NOMO-1 treated with DMSO at 0.1 percent for 48 hours (cell line): ENCODE measurements at regions not wholly inside any gene's neighbourhood (a gene's known extent, or its start where the extent isn't known, plus 50 kb on each side); places are given as distances from the start of the nearest gene placed in this dataset.
"Not testable (repeated sequence)": the region's sequence is repeated elsewhere in the genome, so short reads cannot be mapped to it uniquely, and the experiment has no call there.

ENCODE experiments used
- DNase-seq: peaks from one replicate; lab custom pipeline; 2025; ENCODE audit not compliant: unreplicated experiment; lab: John Stamatoyannopoulos, UW

DNA sequence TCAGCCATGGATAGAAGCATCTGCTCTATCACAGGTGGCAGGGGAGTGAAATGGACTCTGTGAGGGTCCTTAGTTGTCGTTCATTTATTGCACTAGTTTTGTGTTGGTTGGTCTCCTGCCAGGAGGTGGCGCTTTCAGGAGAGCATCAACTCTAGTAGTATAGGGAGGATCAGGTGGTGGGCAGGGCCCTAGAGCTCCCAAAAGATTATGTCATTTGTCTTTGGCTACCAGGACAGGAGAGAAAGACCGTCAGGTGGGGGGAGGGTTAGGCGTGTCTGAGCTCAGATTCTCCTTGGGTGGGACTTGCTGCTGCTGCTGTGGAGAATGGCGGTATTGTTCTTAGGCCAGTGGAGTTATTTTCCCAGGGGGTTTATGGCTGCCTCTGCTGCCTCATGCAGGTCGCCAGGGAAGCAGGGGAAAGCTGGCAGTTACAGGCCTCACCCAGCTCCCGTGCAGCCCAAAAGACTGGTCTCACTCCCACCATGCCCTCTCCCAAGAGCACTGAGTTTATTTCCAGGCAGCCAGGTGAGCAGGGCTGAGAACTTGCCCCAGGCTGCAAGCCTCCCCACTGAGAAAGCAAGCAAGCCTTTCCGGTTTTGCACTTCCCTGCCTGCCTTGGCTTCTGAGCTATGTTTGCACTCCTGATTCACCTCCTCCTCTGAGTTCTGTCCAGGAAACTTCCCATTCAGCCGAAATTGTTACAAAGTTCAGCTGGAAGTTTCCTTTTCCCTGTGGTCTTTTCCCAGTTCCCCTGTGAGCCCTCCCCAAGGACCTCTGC, 317.3 kb downstream of the TAF11L14 start:
- no peak for DNase-seq

DNA sequence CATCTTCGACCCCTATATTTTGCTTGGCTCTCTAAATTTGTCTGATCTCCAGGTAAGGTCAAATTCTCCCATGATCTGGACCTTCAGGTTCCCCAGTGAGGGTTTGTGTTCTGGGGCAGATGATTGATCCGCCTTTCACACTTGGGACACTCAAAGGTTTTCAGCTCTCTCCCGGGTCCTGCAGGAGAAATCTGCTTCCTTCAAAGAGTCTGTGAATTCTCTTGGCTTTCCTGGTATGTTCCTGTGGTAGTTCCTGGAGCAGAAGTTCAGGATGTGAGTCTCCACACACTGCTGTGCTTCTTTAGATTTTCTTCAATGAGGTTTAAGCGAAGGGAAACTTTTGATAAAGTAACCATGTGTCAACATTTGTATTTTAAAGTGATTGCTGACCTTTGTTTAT, 318.0 kb downstream of the TAF11L14 start:
- DNase-seq: no peak

DNA sequence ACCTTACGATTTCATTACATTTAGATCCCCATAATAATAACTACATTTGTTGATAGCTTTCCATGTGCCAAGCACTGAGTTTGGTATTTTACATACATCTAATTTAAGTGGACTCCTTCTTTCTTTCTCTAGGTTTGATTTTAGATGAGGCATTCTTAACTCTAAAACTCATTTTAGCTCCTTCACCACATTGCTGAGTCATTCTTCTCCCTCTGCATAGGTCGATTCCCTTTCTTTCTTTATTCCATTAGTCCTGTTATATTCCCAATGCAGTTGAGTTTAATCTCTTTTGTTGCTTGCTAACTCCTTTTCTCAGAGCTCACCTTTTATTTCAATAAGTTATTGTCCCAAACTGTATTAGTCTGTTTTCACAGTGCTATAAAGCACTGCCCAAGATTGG, 329.8 kb downstream of the TAF11L14 start:
- DNase-seq: no peak

DNA sequence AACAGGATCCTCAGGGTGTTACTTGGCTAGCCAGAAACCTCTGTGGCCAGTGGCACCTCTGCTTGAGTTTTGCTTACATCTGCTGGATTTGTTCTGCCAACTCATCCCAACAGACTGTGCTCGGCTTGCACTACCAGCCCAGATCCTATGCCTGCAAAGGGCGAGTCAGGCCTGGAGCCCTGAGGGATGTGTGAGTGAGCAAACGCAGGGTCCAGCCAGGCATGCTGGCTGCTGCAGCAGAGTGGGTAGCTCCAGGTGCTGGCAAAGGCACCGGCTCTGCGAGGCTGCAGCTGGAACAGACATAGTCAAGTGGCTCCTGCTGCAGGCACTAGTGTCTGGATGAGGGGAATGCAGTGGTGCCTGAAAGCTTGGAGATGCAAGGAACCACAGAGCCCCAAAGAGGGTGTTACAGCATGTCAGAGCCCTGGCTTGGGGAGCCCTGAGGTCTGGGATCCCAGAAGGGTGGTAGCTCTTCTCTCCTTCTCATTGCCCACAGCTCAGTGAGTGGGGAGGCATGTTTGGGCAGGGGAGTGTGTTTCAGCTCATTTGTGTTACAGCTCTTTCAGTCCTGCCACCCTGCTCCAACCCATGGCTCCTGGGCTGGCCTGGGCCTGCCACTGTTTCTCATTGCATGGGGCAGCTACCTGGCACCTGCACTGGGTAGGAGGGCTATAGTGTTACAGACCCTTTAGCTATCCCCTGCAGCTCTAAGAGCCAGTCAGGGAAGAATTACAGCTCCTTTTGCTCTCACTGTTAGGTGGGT, 332.6 kb downstream of the TAF11L14 start:
- DNase-seq: no peak

DNA sequence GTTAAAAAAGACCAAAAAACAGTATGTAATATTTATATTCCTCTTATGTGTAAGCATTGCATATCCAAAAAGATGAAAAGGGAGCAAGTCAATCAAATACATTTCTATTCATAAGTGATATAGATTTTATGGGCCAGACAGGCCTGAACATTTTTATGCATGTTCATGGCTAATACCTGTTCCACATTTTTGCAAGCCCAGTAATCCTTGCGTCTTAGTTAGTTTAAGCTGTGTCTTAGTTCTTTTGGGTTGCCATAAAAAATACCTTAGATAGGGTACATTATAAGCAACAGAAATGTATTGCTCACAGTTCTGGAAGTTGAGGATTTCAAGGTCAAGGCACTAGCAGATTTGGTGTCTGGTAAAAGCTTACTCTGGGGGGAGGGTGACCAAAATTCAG, 342.1 kb downstream of the TAF11L14 start:
- no peak for DNase-seq

DNA sequence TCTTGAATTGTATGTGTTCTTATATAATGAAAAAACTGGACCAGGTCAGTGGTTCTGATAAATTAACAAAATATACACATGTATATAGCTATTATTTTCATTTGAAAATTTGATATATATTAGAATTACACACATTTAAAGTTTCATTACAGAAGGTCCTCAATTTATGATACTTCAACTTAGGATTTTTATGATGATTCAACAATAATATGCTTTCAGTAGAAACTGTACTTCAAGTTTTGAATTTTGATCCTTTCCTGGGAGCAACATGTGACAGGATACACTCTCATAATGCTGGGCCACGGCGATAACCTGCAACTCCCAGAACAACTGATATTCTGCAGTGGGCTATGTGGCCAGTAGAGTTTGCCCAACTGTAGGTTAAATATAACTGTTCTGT, 344.7 kb downstream of the TAF11L14 start:
- no peak for DNase-seq

DNA sequence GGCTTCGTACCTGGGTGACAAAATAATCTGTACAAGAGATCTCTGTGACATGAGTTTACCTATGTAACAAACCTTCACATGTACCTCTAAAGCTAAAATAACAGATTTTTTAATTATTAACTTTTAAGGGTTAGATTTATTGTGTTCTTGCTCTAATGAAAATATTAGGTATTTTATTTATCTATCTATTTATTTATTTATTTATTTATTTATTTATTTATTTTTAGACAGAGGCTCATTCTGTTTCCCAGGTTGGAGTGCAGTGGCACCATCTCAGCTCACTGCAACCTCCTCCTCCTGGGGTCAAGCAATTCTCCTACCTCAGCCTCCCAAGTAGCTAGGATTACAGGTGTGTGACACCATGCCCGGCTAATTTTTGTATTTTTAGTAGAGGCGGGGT, 348.4 kb downstream of the TAF11L14 start:
- DNase-seq: not testable (repeated sequence)

DNA sequence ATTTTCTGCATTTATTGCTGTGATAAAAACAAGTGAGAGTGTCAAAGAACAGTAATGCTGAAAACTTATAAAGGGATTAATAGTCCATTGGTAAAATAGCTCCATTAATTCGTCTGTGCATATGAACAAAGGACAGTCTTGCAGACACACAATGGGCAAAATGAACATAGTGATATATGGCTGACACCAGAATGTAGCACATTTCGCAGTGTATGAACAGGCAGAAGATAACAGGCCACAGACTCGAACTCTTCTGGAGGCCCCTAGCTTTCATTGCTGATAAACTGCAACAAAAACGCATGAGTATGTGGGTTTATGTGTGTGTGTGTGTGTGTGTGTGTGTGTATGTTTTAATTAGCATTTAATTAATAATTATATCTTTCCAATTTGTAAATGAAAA, 354.8 kb downstream of the TAF11L14 start:
- no peak for DNase-seq

DNA sequence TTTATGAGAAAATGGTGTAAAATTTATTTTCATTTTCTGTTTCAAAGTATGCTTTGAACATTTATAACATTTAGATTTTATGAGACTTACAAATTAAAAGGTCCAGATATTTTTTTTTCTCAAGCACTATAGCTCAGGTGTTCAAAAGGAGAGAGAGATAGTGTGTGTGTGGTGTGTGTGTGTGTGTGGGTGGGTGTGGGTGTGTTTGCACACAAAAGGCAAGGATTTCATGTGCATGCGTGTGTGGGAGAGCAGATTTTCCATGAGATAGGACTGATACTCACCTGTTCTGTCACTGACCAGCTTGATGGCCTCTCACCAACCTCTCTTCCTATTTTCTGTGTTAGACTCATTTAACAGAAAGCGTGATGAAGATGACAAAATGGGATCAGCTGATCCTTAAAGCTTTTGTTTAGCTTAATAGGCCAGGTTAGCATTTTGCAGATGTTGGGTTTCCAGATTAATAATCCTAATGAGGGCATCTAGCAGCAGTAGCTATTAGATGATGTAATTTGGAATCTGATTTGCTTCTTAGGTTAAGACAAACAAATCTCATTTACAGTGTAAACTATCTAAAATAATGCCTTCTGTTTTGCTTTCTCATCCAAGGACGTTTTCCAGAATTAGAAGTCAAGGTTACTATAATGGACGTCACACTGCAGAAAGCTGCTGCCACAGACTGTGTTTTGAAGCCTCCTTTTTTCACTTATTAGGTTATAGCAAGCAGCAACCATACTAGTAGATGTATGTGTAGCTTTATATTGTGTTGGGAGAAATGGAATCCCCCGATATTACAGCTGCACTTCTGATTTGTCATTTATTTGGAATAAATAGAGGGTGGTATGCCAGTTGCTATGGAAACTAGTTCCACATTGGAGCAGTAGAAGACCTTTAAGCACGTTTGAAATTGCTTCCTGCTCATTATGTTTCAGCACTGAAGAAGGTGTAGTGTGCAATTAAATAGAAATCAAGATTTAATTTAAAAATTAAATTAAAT, 355.6 kb downstream of the TAF11L14 start:
- DNase-seq: no peak

DNA sequence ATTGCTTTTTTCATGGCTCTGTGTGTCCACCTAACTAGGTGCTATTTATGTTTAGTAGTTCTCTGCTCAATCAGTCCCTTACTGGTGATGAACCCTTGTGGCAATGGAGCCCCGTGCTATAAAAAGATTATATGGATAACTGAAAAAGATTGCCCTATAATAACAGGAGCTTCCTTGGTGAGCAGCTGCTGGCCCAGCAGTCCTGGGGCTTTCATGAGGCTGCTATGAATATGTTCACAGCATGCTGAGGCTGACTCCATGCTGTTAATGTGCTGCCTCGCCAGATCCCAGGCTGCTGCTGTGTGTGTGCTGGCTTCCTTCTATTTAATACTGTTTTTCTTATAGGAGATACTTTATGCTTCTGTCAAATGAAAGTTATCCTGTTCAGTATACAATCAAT, 357.5 kb downstream of the TAF11L14 start:
- DNase-seq: no peak

DNA sequence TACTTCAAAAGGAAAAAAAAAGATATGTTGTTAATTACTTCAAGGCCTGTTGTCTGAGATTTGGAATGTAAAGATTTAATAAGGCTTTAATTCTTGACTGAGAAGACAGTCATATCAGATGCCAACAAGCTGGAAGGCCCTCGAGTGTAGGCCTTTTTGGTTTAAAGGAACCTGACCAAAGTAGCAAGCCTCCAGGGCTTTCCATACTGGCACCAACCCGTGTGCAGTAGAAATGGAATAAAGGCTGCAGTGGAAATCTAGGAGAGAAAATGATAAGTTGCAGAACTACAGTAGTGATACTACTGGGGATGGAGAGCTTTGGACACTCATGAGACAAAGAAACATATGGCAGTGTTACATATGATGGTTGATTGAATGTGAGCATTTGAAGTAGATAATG, 358.0 kb downstream of the TAF11L14 start:
- DNase-seq: no peak

DNA sequence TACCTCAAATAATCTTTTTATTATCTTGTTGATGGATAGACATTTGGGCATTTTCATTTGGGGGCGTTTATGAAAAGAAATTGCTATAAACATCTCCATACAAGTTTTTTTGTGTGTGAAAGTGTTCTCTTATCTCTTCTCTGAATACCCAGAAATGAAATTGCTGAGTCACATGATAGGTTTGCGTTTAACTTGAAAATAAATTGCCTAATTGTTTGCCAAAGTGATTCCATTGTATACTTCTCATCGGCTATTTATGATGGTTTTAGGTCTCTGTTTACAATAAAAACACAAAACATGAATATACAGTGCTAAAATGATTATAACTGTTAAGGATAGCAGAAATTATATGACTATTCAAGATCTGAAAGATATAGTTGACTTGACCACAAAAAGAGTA, 361.7 kb downstream of the TAF11L14 start:
- DNase-seq: no peak

DNA sequence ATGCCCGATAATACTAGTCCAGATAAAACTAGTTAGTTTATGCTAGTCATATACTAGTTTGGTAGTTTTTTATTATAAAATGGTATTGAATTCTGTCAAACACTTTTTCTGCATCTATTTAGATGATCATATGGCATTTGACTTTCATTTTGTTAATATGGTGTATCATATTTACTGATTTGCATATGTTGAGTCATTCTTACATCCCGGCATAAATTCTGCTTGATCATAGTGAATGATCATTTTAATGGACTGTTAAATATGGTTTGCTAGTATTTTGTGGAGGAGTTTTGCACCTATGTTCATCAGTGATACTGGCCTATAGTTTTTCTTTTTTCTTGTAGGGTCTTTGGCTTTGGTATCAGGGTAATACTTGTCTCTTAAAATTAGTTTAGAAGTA, 365.6 kb downstream of the TAF11L14 start:
- DNase-seq: no peak

DNA sequence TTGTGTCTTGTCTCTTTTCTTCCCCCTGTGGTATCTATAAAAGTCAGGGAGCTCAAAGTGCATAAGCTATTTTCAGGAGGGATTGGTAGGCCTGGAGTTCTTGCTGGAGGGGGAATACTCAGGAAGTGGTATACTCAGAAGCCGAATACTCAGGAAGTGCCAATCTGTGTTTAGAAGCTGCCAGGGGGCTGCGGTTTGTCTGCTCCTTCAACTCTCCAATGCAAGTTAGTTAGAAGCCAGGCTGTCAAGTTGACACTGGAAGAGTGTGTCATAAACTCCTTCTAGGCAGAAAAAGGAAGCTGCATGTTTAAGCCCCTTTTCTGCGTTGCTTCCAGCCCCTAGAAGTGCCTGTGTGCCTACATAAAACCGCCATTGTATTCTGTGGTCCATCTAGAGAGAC, 366.5 kb downstream of the TAF11L14 start:
- peak; percentile 16 for DNase-seq

DNA sequence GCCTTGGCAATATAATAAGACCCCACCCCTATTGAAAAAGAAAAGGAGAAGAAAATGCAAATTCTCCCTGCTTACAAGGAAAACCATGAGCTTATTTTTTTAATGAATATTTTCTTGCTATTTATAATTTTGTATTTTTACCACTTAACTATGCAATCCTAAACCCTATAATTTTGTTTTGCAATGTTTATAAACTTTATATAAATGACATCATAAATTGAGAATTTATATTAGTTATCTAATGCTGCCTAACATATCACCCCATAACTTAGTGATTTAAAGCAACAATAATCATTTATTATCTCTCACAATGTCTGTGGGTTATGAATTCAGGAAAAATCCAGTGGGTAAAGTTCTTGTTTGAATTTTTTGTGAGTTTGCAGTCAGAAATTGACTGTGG, 369.1 kb downstream of the TAF11L14 start:
- DNase-seq: no peak

DNA sequence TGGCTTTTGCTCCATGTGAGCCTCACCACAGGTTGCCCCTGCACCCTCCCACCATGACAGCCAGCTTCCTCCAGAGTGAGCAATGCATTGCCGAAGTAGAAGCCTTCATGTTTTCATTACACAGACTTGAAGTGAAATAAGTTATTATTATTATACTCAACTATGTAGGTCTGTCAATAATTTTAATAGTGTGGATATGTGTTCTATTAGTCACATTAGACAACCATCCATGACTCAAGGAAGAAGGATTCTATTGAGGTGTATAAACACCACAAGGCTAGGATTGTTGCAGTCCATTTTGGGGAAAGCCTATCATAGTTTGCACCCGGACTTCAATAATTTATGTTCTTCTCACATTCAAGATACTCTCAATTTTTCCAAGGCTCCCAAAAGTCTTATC, 369.5 kb downstream of the TAF11L14 start:
- no peak for DNase-seq

DNA sequence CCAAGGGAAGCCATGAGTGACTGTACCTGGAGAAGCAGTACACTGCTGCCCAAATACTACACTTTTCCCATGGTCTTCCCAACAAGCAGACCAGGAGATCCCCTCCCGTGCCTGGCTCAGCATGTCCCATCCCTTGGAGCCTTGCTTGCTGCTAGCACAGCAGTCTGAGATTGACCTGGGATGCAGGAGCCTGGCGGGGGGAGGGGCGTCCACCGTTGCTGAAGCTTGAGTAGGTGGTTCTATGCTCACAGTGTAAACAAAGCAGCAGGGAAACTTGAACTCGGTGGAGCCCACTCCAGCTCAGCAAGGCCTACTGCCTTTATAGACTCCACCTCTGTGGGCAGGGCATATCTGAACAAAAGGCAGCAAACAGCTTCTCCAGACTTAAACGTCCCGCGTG, 372.0 kb downstream of the TAF11L14 start:
- not testable (repeated sequence) for DNase-seq

DNA sequence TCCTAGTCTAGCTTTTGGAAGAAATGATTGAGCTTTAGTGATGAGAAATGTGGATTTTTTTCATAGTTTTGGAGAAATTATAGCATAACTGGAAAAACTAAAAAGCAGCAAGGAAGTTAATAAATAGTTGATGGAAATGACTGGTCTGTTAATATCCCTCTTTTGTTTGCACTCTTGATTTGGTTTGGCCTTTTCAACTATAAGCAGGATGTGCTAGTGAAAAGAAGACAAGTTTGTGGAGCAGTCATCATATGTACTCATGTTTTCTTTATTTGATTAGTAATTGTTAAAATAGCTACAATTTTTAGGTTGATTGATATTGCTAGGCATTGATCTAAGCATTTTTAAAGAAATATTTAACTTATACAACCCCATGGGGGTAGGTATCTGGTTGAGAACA, 374.7 kb downstream of the TAF11L14 start:
- no peak for DNase-seq

DNA sequence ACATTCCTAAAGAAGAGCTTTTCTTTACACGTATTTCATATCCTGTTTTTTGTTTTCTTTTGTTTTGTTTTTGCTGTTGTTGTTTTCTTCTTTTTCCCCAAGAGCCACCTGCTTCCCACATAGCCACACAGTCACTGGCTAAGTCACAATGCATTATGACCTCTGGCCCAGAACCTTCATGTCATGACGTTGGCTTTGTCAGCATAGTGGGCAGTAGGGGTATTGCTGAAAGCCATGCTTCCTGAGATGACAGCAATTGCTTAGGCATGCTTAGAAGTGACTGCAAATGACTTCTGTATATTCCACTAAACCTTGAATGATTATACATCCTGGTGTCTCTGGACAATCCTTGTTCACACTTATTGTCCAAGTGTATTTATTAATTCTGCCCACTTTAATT, 375.8 kb downstream of the TAF11L14 start:
- DNase-seq: no peak

DNA sequence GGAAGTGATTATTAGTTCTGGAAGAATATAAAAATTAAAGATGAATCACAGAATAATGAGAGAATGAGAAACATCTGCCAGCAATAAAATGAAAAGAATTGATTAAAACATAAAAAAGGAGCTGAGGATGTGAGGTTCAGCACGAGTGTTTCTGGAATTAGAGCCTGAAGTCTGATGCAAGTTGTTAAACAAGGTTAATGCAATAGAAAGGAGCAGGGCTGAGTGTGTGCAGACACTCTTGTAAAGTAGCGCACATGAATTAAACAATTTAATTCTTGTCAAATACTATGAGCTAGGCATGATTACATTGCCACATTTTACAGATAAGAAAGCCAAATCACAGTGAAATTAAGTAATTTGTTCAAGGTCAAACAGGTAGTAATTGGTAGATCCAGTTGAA, 384.2 kb downstream of the TAF11L14 start:
- no peak for DNase-seq

DNA sequence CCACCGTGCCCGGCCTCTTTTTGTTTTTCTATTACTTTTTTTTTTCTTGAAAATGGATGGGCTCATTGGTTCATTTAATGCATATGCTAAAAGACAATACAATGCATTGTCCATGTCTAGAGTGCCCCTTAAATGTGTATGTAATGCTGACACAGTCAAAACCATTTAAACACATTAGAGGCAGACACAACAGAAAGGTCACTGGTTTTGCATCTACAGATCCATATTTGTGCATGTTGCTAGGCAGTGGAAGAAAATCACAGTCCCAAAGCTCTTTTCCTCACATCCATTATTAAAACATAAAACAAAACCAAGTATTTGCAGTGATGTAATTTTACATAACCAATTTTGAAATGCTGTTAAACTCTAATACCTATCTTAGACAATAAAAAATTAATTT, 389.0 kb downstream of the TAF11L14 start:
- no peak for DNase-seq
